ENCODE measurements at regions not wholly inside any gene's neighbourhood (a gene's known extent, or its start where the extent isn't known, plus 50 kb on each side); places are given as distances from the start of the nearest gene placed in this dataset.

GRCh38 chr6:147825848-147826247 is 317.4 kb downstream of the SAMD5 start:
- Histone ChIP-seq H3K4me3 (no peak overlapping the region), H3K4me1 (no peaks in the 10 kb centered on the region), H3K9me3 (no peaks in the 10 kb centered on the region), H3K27ac (no peak overlapping the region), H3K27me3 (no peaks in the 10 kb centered on the region), H3K36me3 (no peaks in the 10 kb centered on the region)
- no peak for TF ChIP-seq POLR2A (IDR thresholded peaks at IDR 0.05)
- TF ChIP-seq POLR2AphosphoS5 (IDR thresholded peaks at IDR 0.05): no peak
- TF ChIP-seq, protein P1, sequence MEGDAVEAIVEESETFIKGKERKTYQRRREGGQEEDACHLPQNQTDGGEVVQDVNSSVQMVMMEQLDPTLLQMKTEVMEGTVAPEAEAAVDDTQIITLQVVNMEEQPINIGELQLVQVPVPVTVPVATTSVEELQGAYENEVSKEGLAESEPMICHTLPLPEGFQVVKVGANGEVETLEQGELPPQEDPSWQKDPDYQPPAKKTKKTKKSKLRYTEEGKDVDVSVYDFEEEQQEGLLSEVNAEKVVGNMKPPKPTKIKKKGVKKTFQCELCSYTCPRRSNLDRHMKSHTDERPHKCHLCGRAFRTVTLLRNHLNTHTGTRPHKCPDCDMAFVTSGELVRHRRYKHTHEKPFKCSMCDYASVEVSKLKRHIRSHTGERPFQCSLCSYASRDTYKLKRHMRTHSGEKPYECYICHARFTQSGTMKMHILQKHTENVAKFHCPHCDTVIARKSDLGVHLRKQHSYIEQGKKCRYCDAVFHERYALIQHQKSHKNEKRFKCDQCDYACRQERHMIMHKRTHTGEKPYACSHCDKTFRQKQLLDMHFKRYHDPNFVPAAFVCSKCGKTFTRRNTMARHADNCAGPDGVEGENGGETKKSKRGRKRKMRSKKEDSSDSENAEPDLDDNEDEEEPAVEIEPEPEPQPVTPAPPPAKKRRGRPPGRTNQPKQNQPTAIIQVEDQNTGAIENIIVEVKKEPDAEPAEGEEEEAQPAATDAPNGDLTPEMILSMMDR (IDR thresholded peaks at IDR 0.05): no peak
- intact Hi-C loops (cut with DNase I; ENCODE audit: low total_unique reads): no loop called here
- DNase-seq (ENCODE audit: low spot score in 2 of 2): no peak

- H3K4me1 ChIP-seq: no peaks in the 10 kb centered on the region
- H3K9me3 ChIP-seq: no peaks in the 10 kb centered on the region
- intact Hi-C loops (cut with DNase I; ENCODE audit: low total_unique reads): no loop called here
- no peaks in the 10 kb centered on the region for H3K36me3 ChIP-seq
- TF ChIP-seq, protein P1 (IDR thresholded peaks at IDR 0.05): no peak
- TF ChIP-seq POLR2AphosphoS5 (IDR thresholded peaks at IDR 0.05) (no peak), POLR2A (IDR thresholded peaks at IDR 0.05) (no peak)
- H3K27me3 ChIP-seq: no peaks in the 10 kb centered on the region
- no peak for DNase-seq (ENCODE audit: low spot score in 2 of 2)
- H3K4me3 ChIP-seq: no peak overlapping the region
- H3K27ac ChIP-seq: no peak overlapping the region
Observed at GRCh38 chr6:147826698-147827097, 318.2 kb downstream of the SAMD5 start.

- H3K36me3 ChIP-seq: no peaks in the 10 kb centered on the region
- H3K27ac ChIP-seq: no peak overlapping the region
- intact Hi-C loops (cut with DNase I; ENCODE audit: low total_unique reads): no loop called here
- TF ChIP-seq POLR2AphosphoS5 (IDR thresholded peaks at IDR 0.05) (no peak), POLR2A (IDR thresholded peaks at IDR 0.05) (no peak)
- TF ChIP-seq, protein P1 (IDR thresholded peaks at IDR 0.05): no peak
- no peak for DNase-seq (ENCODE audit: low spot score in 2 of 2)
- no peaks in the 10 kb centered on the region for H3K27me3 ChIP-seq
- no peaks in the 10 kb centered on the region for H3K9me3 ChIP-seq
- H3K4me1 ChIP-seq: no peaks in the 10 kb centered on the region
- H3K4me3 ChIP-seq: no peak overlapping the region
Observed at GRCh38 chr6:147829418-147829817, 320.9 kb downstream of the SAMD5 start.

- intact Hi-C loops (cut with DNase I; ENCODE audit: low total_unique reads): no loop called here
- H3K27ac ChIP-seq: no peak overlapping the region
- H3K9me3 ChIP-seq: no peaks in the 10 kb centered on the region
- DNase-seq (ENCODE audit: low spot score in 2 of 2): no peak
- no peaks in the 10 kb centered on the region for H3K4me1 ChIP-seq
- H3K27me3 ChIP-seq: no peaks in the 10 kb centered on the region
- TF ChIP-seq POLR2A (IDR thresholded peaks at IDR 0.05) (no peak), POLR2AphosphoS5 (IDR thresholded peaks at IDR 0.05) (no peak)
- TF ChIP-seq, protein P1 (IDR thresholded peaks at IDR 0.05): no peak
- H3K36me3 ChIP-seq: no peaks in the 10 kb centered on the region
- H3K4me3 ChIP-seq: no peak overlapping the region
Observed at GRCh38 chr6:147829835-147830234, 321.3 kb downstream of the SAMD5 start.

DNA sequence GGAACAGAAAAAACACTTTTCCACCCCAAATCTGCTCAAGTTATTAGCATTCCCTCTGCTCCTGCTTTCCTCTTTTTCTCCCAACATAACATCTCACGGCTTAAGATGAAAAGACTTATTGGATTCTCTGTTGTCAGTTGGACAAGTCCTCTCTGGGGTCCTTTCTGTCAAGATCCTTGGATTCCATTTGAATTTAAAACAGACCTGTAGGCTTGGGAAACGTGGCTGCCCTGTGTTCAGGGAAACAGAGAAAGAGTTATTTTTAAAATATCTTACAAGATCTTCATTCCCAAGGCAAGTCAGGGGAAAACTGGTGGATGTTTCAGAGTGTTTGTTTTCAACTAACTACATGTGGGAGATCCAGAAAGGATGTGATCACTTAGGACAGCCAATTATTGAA is 322.9 kb downstream of the SAMD5 start:
- intact Hi-C loops (cut with DNase I; ENCODE audit: low total_unique reads): no loop called here
- no peak overlapping the region for H3K4me3 ChIP-seq
- TF ChIP-seq POLR2A (IDR thresholded peaks at IDR 0.05): no peak
- TF ChIP-seq, protein P1 (IDR thresholded peaks at IDR 0.05): no peak
- TF ChIP-seq POLR2AphosphoS5 (IDR thresholded peaks at IDR 0.05): no peak
- H3K27me3 ChIP-seq: no peaks in the 10 kb centered on the region
- H3K4me1 ChIP-seq: no peaks in the 10 kb centered on the region
- DNase-seq (ENCODE audit: low spot score in 2 of 2): no peak
- no peak overlapping the region for H3K27ac ChIP-seq
- no peaks in the 10 kb centered on the region for H3K9me3 ChIP-seq
- no peaks in the 10 kb centered on the region for H3K36me3 ChIP-seq

All from breast epithelium (tissue), 4 donors.